ENCODE measurements at regions not wholly inside any gene's neighbourhood (a gene's known extent, or its start where the extent isn't known, plus 50 kb on each side); places are given as distances from the start of the nearest gene placed in this dataset.

DNA sequence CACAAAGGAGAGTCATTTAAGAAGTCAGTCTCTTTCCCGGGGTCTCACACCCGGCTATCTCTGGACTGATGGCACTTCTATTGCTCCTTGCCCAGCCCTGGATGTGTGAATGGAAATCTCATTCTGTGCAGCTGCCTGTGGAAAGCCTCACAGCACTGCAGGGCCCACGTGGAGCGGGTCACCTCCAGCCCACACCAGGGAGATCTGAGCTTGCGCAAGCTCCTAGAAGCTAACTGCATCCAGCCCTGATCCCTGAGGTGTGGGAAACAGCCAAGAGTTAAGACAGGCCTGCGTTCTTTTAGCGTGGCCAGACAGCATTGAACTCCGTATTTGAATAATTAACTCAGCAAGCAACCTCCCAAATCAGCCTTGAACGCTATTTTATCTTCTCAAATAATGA, 150.5 kb downstream of the LRIG2 start:
- TF ChIP-seq, protein P1, sequence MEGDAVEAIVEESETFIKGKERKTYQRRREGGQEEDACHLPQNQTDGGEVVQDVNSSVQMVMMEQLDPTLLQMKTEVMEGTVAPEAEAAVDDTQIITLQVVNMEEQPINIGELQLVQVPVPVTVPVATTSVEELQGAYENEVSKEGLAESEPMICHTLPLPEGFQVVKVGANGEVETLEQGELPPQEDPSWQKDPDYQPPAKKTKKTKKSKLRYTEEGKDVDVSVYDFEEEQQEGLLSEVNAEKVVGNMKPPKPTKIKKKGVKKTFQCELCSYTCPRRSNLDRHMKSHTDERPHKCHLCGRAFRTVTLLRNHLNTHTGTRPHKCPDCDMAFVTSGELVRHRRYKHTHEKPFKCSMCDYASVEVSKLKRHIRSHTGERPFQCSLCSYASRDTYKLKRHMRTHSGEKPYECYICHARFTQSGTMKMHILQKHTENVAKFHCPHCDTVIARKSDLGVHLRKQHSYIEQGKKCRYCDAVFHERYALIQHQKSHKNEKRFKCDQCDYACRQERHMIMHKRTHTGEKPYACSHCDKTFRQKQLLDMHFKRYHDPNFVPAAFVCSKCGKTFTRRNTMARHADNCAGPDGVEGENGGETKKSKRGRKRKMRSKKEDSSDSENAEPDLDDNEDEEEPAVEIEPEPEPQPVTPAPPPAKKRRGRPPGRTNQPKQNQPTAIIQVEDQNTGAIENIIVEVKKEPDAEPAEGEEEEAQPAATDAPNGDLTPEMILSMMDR (conservative IDR thresholded peaks at IDR 0.05 in 1 of 2, IDR thresholded peaks at IDR 0.05 in 1 of 2; ENCODE audit: extremely low read depth in 1 of 2, insufficient read depth in 1 of 2, low read depth in 1 of 2, low read length in 2 of 2): no peak
- no peak for TF ChIP-seq EZH2 (IDR thresholded peaks at IDR 0.05; ENCODE audit: borderline replicate concordance, low read length)

Measured in mammary epithelial cell (primary cell).